Activated naive CD8-positive, alpha-beta T cell treated with anti-CD3 and anti-CD28 coated beads for 36 hours (primary cell): ENCODE measurements at regions not wholly inside any gene's neighbourhood (a gene's known extent, or its start where the extent isn't known, plus 50 kb on each side); places are given as distances from the start of the nearest gene placed in this dataset.

Experiments used
- DNase-seq: peaks from one replicate; pipeline ENCODE4 v3.0.0; 2021
- H3K27ac Mint-ChIP-seq: one replicate; pipeline ENCODE4 v1.8.0; 2022; ENCODE audit warnings: mild to moderate bottlenecking, moderate library complexity, mixed read lengths
- H3K27me3 Mint-ChIP-seq: one replicate; pipeline ENCODE4 v1.8.0; 2022; ENCODE audit warnings: mild to moderate bottlenecking, mixed read lengths
- H3K36me3 Mint-ChIP-seq: one replicate; pipeline ENCODE4 v1.8.0; 2021; ENCODE audit warnings: mild to moderate bottlenecking, mixed read lengths
- H3K4me1 Mint-ChIP-seq: one replicate; pipeline ENCODE4 v1.8.0; 2021; ENCODE audit warnings: mixed read lengths
- H3K4me3 Mint-ChIP-seq: one replicate; pipeline ENCODE4 v1.8.0; 2022; ENCODE audit warnings: mild to moderate bottlenecking, moderate library complexity, mixed read lengths
- H3K9me3 Mint-ChIP-seq: one replicate; pipeline ENCODE4 v1.8.0; 2022; ENCODE audit warnings: mixed read lengths

DNA sequence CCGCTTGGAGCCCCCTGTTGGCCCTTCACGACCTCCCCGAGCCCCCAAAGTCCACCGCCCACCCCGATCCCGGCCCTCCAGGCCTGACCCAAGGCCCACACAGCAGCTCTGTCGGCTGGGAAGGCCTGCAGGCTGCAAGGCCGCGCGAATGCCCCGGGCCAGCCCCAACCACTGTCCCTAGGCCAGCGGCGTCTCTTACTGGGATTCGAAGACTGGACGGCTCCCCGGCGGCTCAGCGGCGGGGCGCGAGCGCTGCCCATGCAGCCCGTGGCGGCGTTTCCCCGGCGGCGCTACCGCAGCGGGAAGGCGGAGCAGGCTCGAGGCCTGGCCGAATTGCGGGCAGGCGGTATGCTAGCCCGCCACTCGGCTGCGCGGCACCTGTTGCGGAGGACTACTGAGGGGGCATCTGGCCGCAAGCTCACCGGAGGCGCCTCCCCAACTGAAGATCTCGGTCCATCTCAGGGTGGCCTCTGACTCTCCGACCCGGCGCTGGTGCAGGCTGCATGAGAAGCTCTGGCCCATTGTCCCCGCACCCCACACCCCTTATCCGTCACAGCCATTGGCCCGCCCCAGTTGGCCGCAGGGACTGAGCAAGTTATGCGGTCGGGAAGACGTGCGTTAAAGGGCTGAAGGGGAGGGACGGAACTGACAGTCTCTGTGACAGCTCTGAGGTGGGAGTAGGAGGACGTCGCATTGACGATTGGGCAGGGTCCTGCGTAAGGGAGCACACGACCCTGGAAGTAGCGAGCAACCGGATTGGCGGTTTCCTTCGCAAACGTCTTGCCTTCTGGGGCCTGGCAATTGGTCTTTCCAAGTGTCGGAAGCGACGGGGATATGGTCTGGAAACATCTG is 303.5 kb upstream of the HSFY2 start:
- Mint-ChIP-seq H3K36me3 (peaks cover 9% of the 10 kb centered on the region), H3K9me3 (no peaks in the 10 kb centered on the region), H3K4me1 (peaks cover 7% of the 10 kb centered on the region), H3K27ac (peak overlapping the region; percentile 84), H3K27me3 (no peaks in the 10 kb centered on the region), H3K4me3 (peak overlapping the region; percentile 85)
- DNase-seq: peak; percentile 68

DNA sequence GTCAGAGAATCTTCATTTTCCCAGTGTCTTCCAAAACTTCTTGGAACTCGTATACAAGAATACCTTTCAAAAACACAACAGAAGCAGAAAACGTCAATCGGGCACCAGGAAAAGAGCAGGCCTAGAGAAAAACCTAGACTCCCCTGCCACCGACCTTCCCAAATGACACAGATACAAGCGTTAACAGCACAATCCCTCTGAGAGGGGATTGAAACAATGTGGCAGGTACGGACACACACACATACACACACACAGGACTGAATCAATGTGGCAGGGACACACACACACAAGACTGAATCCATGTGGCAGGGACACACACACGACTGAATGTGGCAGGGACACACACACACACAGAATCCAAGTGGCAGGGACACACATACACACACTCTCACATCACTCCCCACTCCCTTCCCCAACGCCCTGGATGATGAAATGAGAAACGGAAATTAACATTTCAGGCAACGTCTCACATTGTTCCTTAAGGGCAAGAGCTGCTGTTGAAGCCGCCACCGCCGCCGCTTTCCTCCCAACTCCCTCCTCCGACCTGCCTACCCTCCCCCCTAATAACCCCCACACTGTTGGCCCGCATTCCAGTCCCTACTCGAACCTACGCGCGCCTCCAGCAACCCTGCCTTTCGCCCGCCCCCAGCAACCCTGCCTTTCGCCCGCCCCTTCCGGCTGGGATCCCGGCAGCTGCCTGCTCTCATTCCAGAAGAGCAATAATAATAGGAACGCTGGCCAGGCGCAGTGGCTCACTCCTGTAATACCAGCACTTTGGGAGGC is 302.1 kb upstream of the HSFY2 start:
- Mint-ChIP-seq H3K9me3 (no peaks in the 10 kb centered on the region), H3K36me3 (peaks cover 11% of the 10 kb centered on the region), H3K4me3 (peak overlapping the region; percentile 89), H3K27me3 (no peaks in the 10 kb centered on the region), H3K4me1 (peaks cover 10% of the 10 kb centered on the region), H3K27ac (peak overlapping the region; percentile 89)
- peak; percentile 58 for DNase-seq

DNA sequence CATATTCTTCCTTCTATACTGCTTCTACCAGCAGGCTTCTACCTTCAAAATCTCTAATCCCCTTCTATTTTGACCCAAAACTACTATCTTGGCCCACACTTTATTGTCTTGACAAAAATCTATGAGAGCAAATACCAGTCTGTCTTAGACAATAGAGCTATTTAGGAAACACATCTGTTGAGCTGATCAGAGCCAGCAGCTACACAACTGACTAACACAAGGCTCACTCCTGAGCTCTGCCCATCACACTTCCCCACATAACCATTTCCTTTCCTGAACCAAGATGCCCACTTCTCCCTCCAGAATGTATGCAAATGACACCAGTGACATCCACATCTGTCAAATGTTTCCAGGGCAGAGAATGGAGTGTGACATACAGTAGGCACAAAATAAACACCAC is 293.9 kb upstream of the HSFY2 start:
- H3K36me3 Mint-ChIP-seq: peaks cover 12% of the 10 kb centered on the region
- H3K9me3 Mint-ChIP-seq: no peaks in the 10 kb centered on the region
- peaks cover 20% of the 10 kb centered on the region for H3K4me1 Mint-ChIP-seq
- DNase-seq: no peak
- H3K27ac Mint-ChIP-seq: no peak overlapping the region
- H3K4me3 Mint-ChIP-seq: no peak overlapping the region
- no peaks in the 10 kb centered on the region for H3K27me3 Mint-ChIP-seq

DNA sequence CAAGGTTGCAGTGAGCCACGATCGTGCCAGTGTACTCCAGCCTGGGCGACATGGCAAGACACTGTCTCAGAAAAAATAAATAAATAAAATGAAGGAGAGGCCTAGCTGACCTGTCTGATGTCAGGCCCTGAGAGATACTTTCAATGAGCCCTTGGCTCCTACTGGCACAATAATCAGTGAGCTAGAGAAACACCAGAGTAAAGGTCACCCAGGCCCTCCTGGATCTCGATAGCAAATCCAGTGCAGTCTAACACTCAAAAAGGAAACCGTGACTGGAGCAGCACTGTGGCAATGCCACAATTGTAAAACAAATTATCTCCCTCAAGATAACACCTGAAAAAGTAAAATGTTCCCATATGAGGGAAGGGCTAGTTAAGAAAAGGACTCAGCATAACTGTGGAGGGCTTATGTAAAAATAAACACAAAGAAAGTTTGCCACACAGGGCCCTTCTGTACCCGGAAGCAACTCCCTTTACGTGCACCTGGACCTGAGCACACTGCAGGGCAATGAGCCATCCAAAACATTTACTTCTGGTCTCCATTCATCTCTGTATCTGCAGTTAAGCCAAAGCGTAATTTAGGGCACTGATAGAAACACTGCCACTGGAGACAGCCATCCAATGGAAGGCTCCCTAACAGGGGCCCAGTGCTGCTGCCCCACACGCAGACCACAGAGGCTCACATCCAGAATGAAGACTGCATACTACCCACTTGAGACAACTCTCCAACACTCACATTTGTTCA is 293.1 kb upstream of the HSFY2 start:
- H3K4me3 Mint-ChIP-seq: no peak overlapping the region
- H3K9me3 Mint-ChIP-seq: no peaks in the 10 kb centered on the region
- DNase-seq: no peak
- no peak overlapping the region for H3K27ac Mint-ChIP-seq
- no peaks in the 10 kb centered on the region for H3K27me3 Mint-ChIP-seq
- peaks cover 15% of the 10 kb centered on the region for H3K4me1 Mint-ChIP-seq
- H3K36me3 Mint-ChIP-seq: peaks cover 12% of the 10 kb centered on the region

DNA sequence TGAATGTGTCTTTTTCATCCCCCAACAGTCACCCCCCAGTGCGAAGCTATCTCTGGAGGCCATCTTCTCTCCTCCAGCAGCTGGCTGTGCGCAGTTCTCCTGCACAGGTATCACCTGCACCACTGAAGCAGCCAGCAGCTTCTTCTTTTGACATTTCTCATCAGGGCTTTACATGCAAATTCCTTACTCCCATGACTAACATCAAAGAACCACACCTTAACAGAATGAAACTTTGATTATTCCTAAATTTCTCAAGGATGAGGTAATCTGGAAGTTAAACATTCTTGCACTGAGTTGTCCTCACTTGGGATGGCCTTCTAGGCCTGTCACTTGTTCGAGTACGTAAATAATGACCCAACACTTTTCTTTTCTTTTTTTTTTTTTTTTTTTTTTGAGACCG is 291.6 kb upstream of the HSFY2 start:
- Mint-ChIP-seq H3K27ac (no peak overlapping the region), H3K4me3 (no peak overlapping the region), H3K27me3 (no peaks in the 10 kb centered on the region), H3K4me1 (peaks cover 14% of the 10 kb centered on the region), H3K36me3 (peaks cover 11% of the 10 kb centered on the region), H3K9me3 (no peaks in the 10 kb centered on the region)
- no peak for DNase-seq

DNA sequence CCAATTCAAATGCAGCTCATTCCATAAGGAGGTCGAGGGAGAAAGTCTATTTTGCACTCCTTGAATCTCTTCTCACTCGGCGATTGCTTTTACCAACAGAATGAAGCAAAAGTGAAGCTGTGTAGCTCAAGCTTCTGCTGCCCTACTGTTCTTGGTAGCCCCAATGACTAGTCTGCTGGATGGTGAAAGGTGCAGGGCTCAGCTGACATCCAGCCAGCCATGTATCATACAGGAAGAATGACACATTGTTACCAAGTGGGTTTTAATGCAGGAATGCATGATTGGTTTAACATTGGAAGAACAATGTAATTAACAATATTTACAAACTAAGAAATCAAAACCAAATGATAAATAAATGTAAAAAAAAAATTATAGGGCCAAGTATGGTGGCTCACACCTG is 286.2 kb upstream of the HSFY2 start:
- peaks cover 7% of the 10 kb centered on the region for H3K36me3 Mint-ChIP-seq
- no peak overlapping the region for H3K27ac Mint-ChIP-seq
- H3K27me3 Mint-ChIP-seq: no peaks in the 10 kb centered on the region
- no peak for DNase-seq
- H3K9me3 Mint-ChIP-seq: no peaks in the 10 kb centered on the region
- no peak overlapping the region for H3K4me3 Mint-ChIP-seq
- H3K4me1 Mint-ChIP-seq: peaks cover 2% of the 10 kb centered on the region

DNA sequence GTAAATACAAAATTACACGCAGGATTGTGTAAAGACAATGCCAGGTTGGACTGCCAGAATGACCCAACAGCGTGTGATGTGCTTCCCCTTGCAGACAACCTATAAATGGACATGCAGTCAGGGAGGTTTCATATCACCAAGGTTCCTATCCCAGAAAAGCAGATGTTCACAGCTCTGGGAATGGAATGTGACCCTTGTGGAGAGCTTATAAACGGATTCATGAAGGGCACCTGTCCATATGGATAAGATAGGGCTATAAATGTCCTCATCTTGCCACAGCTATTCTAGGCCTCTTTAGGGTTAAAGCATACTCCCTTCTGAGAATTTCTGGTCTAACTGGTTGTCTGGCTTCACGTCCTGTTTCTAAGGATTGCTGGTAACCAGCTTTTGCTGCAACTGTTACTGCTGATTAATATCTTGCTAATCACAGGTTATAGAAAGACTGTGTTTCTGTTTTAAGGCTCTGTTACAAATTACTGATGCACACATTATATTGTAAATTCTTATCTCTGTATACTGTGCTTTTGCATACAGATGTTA is 285.4 kb upstream of the HSFY2 start:
- Mint-ChIP-seq H3K27ac (no peak overlapping the region), H3K27me3 (no peaks in the 10 kb centered on the region), H3K36me3 (peaks cover 6% of the 10 kb centered on the region), H3K9me3 (no peaks in the 10 kb centered on the region), H3K4me3 (no peak overlapping the region), H3K4me1 (no peaks in the 10 kb centered on the region)
- DNase-seq: no peak

DNA sequence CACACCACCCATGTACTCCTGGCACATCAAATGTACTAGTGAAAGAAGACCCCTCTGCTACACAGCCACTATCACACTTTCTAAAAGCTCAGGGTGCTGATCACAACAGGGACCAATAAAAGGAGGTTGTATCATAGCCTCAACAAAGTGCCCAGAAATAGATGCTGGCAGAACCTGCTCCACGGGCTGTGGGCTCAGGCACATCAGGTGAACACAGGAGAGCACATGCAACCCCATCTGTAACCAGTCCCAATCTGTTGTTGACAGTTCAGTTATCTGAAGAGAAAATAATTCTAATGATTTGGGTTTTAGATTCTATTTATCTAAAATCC is 282.6 kb upstream of the HSFY2 start:
- Mint-ChIP-seq H3K4me3 (no peak overlapping the region), H3K36me3 (peaks cover 10% of the 10 kb centered on the region), H3K4me1 (peaks cover 2% of the 10 kb centered on the region), H3K27me3 (no peaks in the 10 kb centered on the region), H3K9me3 (no peaks in the 10 kb centered on the region), H3K27ac (no peak overlapping the region)
- no peak for DNase-seq

DNA sequence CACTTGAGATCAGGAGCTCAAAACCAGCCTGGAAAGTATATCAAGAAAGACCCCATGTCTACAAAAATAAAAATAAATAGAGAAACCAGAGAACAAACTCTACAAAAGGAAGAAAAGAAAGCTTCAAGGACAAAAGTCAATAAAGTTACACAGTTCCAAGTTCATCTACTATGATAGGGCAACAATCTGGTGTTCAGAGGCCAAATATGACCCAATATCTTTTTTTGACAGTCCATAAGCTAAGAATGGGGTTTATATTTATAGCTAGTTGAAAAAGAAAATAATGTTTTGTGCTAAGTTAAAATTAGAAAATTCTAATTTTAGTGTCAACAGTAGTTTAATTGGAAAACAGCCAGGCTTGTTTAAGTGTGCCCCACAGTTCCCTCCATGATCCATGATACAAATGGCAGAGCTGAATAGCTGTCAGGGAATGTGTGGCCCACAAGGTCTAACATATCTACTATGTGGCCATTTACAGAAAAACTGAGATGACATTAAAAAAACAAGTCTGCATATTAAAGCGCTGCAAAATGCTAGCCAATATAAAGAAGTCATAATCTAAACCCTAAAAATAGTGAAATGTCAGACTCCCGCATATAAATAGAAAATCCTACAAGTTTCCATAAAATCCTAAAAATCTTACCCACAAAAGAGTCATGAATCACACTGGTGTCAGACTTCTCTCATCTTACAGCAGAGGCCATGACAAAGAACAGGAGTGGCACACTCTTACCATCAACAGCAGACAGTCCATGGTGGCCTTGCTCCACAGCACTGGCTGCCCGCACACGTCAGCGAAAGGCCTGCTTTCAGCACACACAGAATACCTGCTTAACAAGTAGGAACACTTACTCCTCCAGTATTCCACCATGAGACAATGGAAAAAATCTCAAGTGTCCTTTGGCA is 281.9 kb upstream of the HSFY2 start:
- DNase-seq: no peak
- peaks cover 10% of the 10 kb centered on the region for H3K36me3 Mint-ChIP-seq
- no peaks in the 10 kb centered on the region for H3K9me3 Mint-ChIP-seq
- no peaks in the 10 kb centered on the region for H3K27me3 Mint-ChIP-seq
- no peak overlapping the region for H3K27ac Mint-ChIP-seq
- peaks cover 2% of the 10 kb centered on the region for H3K4me1 Mint-ChIP-seq
- H3K4me3 Mint-ChIP-seq: no peak overlapping the region

DNA sequence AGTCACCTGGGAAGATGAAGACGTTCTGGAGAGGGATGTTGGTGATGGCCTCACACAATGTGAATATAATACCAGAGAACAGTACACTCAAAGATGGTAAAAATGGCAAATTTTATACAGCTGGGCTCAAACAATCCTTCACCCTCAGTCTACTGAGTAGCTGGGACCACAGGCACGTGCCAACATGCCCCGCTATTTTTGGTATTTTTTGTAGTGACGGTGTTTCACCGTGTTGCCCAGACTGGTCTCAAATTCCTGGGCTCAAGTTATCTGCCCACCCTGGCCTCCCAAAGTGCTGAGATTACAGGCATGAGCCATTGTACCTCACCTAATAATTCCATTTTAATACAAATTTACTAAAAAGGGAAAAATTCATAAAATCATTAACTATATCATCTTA is 280.3 kb upstream of the HSFY2 start:
- H3K4me1 Mint-ChIP-seq: peaks cover 2% of the 10 kb centered on the region
- no peak for DNase-seq
- no peak overlapping the region for H3K4me3 Mint-ChIP-seq
- no peak overlapping the region for H3K27ac Mint-ChIP-seq
- H3K27me3 Mint-ChIP-seq: no peaks in the 10 kb centered on the region
- H3K36me3 Mint-ChIP-seq: peaks cover 9% of the 10 kb centered on the region
- no peaks in the 10 kb centered on the region for H3K9me3 Mint-ChIP-seq

DNA sequence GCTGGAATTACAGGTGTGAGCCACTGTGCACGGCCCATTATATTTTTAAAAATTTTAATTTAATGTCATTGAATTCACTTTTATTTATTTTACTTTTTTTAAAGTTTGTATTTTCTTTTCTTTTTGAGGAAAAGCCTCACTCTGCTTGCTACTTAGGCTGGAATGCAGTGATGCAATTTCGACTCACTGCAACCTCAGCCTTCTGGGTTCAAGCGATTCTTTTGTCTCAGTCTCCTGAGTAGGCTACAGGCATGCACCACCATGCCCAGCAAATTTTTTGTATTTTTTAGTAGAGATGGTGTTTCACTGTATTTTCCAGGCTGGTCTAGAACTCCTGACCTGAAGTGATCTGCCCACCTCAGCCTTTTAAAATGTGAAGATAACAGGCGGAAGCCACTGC is 277.5 kb upstream of the HSFY2 start:
- Mint-ChIP-seq H3K4me3 (no peak overlapping the region), H3K36me3 (peaks cover 22% of the 10 kb centered on the region), H3K27ac (no peak overlapping the region), H3K9me3 (no peaks in the 10 kb centered on the region), H3K4me1 (peaks cover 2% of the 10 kb centered on the region), H3K27me3 (no peaks in the 10 kb centered on the region)
- DNase-seq: no peak

DNA sequence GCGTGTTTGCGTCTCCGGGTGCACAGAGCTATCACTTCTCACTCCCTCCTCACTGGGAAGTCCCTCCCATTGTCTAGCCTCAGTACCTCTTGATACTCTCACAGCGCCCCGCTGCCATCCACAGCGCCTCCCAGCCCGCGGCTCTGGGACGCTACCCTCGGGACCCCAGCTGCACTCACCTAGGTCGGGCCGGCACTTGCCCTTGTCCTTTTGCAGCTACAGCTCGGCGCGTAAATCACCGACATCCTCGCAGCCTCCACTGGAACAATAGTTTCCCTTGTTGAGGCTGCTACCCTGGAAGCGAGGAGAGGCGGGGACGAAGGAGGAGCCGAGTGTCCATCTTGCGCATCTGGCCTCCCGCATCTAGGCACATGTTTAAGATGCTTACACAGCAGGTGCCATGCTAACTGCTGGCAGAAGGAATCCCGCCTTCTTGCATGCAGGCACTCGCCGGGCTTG is 269.5 kb upstream of the HSFY2 start:
- no peak overlapping the region for H3K27ac Mint-ChIP-seq
- H3K27me3 Mint-ChIP-seq: no peaks in the 10 kb centered on the region
- peaks cover 56% of the 10 kb centered on the region for H3K36me3 Mint-ChIP-seq
- H3K4me1 Mint-ChIP-seq: peaks cover 1% of the 10 kb centered on the region
- H3K4me3 Mint-ChIP-seq: no peak overlapping the region
- DNase-seq: no peak
- H3K9me3 Mint-ChIP-seq: peaks cover 2% of the 10 kb centered on the region

DNA sequence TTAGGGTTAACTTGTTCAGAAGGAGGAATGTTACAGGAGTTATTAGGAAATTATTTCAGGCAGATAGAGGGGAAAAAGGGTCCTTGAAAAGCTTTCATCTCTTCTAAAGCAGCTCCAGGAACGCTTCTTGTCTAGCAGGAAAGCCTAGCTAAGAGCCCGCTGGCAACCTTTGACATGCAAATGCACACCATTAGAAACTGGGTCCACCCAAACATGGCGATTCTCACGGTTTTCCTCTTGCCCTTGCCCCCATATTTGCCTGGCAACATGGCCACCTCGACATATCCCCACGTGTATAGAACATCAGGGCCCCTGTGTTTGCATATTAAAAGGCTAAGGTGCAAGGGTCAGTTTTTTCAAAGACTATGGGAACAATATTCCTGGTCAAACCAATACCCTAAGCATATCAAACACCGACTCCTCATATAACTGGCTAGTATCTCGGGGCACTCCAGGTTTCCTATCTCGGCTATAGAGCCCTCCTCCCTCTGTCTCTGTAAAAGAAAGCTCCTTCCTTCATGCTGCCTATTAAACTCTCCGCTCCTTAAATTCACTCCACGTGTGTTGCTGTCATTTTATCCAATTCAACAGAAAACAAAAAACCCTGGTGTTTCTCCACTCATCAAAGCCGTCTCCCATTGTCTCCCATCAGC is 268.9 kb upstream of the HSFY2 start:
- Mint-ChIP-seq H3K4me1 (peaks cover 1% of the 10 kb centered on the region), H3K36me3 (peaks cover 59% of the 10 kb centered on the region), H3K27ac (no peak overlapping the region), H3K4me3 (no peak overlapping the region), H3K9me3 (peaks cover 2% of the 10 kb centered on the region), H3K27me3 (no peaks in the 10 kb centered on the region)
- DNase-seq: no peak

DNA sequence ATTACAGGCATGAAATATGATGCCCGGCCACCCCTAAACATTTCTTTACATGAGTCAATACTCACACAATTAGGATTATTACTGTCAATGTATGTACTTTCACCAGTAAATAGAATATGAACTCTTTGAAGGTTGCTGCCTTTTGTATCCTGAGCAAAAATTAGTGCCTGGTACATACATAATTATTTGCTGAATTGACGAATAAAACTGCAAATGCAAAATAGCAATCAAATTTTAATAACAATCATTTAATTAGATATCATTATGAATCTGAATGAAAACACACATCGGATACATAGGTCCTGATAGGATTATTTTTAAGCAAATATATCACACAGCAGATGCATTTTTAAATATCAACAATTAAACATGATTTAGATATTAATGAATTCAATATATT is 253.1 kb upstream of the HSFY2 start:
- Mint-ChIP-seq H3K27ac (no peak overlapping the region), H3K4me1 (no peaks in the 10 kb centered on the region), H3K9me3 (no peaks in the 10 kb centered on the region), H3K36me3 (peaks cover 8% of the 10 kb centered on the region), H3K4me3 (no peak overlapping the region), H3K27me3 (no peaks in the 10 kb centered on the region)
- no peak for DNase-seq
